Neural progenitor cell (in vitro differentiated cells): ENCODE measurements at regions not wholly inside any gene's neighbourhood (a gene's known extent, or its start where the extent isn't known, plus 50 kb on each side); places are given as distances from the start of the nearest gene placed in this dataset.
A peak's percentile ranks its signal among the peaks of the same experiment; 100 is the strongest.

ENCODE experiments used
- DNase-seq: peaks from one replicate; pipeline ENCODE4 v3.0.0-alpha.2; 2016; ENCODE audit warnings: low spot score
- H2AFZ ChIP-seq: fragments of 200-600 bp; sonication (generic); replicated peaks from 2 replicates; pipeline ENCODE4 v1.6.1; 2016; ENCODE audit warnings: antibody characterized with exemption
- H3F3A ChIP-seq: fragments of 200-600 bp; sonication (generic); 2 replicates; pipeline ENCODE4 v1.6.1; 2016; ENCODE audit warnings: antibody characterized with exemption, low read depth
- H3K27ac ChIP-seq: fragments of 200-600 bp; sonication (generic); 2 replicates; pipeline ENCODE4 v1.5.1; 2016; ENCODE audit warnings: mild to moderate bottlenecking
- H3K27me3 ChIP-seq: fragments of 200-600 bp; sonication (generic); 2 replicates; pipeline ENCODE4 v1.6.1; 2016; ENCODE audit warnings: mild to moderate bottlenecking, moderate library complexity
- H3K36me3 ChIP-seq: fragments of 200-600 bp; sonication (generic); 2 replicates; pipeline ENCODE4 v1.5.1; 2016
- H3K4me1 ChIP-seq: fragments of 200-600 bp; sonication (generic); 2 replicates; pipeline ENCODE4 v1.6.1; 2016; ENCODE audit warnings: mixed run types
- H3K4me2 ChIP-seq: fragments of 200-600 bp; sonication (generic); 2 replicates; pipeline ENCODE4 v1.6.1; 2016
- H3K4me3 ChIP-seq: fragments of 200-600 bp; sonication (generic); 2 replicates; pipeline ENCODE4 v1.5.1; 2016
- H3K79me2 ChIP-seq: fragments of 200-600 bp; sonication (generic); 2 replicates; pipeline ENCODE4 v1.6.1; 2016; ENCODE audit warnings: low read depth
- H3K9ac ChIP-seq: fragments of 200-600 bp; sonication (generic); 2 replicates; pipeline ENCODE4 v1.6.1; 2016
- H3K9me3 ChIP-seq: fragments of 200-600 bp; sonication (generic); 2 replicates; pipeline ENCODE4 v1.5.1; 2016; ENCODE audit warnings: low read depth
- H4K20me1 ChIP-seq: fragments of 200-600 bp; sonication (generic); 2 replicates; pipeline ENCODE4 v1.6.1; 2016; ENCODE audit warnings: low read depth
- H3K27ac Mint-ChIP-seq: 3 replicates; pipeline ENCODE4 v1.8.0; 2021; ENCODE audit warnings: mixed read lengths
- H3K27me3 Mint-ChIP-seq: 2 replicates; pipeline ENCODE4 v1.8.0; 2022; ENCODE audit warnings: low read depth, mild to moderate bottlenecking, inconsistent platforms, moderate library complexity, mixed read lengths; ENCODE audit not compliant: insufficient read depth
- H3K36me3 Mint-ChIP-seq: 3 replicates; pipeline ENCODE4 v1.8.0; 2021; ENCODE audit warnings: mixed read lengths
- H3K4me1 Mint-ChIP-seq: 3 replicates; pipeline ENCODE4 v1.8.0; 2021; ENCODE audit warnings: mixed read lengths
- H3K4me3 Mint-ChIP-seq: 3 replicates; pipeline ENCODE4 v1.8.0; 2021; ENCODE audit warnings: mild to moderate bottlenecking, moderate library complexity, mixed read lengths
- H3K9me3 Mint-ChIP-seq: 3 replicates; pipeline ENCODE4 v1.8.0; 2020; ENCODE audit warnings: mixed read lengths
- EZH2 ChIP-seq: fragments of 200-600 bp; sonication (generic); IDR thresholded peaks from 2 replicates; pipeline ENCODE4 v1.6.1; 2017; ENCODE audit warnings: antibody characterized with exemption, mild to moderate bottlenecking, moderate library complexity
- EZH2phosphoT487 ChIP-seq: fragments of 200-600 bp; sonication (generic); IDR thresholded peaks from 2 replicates; pipeline ENCODE4 v1.6.1; 2017; ENCODE audit warnings: antibody characterized with exemption
- TF ChIP-seq, protein P1 (sequence below): fragments of 200-600 bp; sonication (generic); IDR thresholded peaks from 2 replicates; pipeline ENCODE4 v1.5.1; 2017; ENCODE audit warnings: antibody characterized with exemption, mild to moderate bottlenecking

- Mint-ChIP-seq H3K4me3 (no peak overlapping the region), H3K36me3 (no peaks in the 10 kb centered on the region), H3K4me1 (peaks cover 47% of the 10 kb centered on the region), H3K27ac (peak overlapping the region; percentile 88), H3K9me3 (peaks cover 11% of the 10 kb centered on the region), H3K27me3 (peaks cover 16% of the 10 kb centered on the region)
- H3K4me3 ChIP-seq = no peak overlapping the region
- H3K9me3 ChIP-seq = no peaks in the 10 kb centered on the region
- H3K4me2 ChIP-seq = no peak overlapping the region
- H3F3A ChIP-seq = no peaks in the 10 kb centered on the region
- no peaks in the 10 kb centered on the region for H3K36me3 ChIP-seq
- TF ChIP-seq, protein P1, sequence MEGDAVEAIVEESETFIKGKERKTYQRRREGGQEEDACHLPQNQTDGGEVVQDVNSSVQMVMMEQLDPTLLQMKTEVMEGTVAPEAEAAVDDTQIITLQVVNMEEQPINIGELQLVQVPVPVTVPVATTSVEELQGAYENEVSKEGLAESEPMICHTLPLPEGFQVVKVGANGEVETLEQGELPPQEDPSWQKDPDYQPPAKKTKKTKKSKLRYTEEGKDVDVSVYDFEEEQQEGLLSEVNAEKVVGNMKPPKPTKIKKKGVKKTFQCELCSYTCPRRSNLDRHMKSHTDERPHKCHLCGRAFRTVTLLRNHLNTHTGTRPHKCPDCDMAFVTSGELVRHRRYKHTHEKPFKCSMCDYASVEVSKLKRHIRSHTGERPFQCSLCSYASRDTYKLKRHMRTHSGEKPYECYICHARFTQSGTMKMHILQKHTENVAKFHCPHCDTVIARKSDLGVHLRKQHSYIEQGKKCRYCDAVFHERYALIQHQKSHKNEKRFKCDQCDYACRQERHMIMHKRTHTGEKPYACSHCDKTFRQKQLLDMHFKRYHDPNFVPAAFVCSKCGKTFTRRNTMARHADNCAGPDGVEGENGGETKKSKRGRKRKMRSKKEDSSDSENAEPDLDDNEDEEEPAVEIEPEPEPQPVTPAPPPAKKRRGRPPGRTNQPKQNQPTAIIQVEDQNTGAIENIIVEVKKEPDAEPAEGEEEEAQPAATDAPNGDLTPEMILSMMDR = no peak
- TF ChIP-seq EZH2phosphoT487 (no peak), EZH2 (no peak)
- peaks cover 5% of the 10 kb centered on the region for H3K4me1 ChIP-seq
- no peak overlapping the region for H3K27ac ChIP-seq
- H2AFZ ChIP-seq = no peak overlapping the region
- DNase-seq = no peak
- no peaks in the 10 kb centered on the region for H4K20me1 ChIP-seq
- no peaks in the 10 kb centered on the region for H3K27me3 ChIP-seq
- no peak overlapping the region for H3K9ac ChIP-seq
- no peaks in the 10 kb centered on the region for H3K79me2 ChIP-seq
Measured at GRCh38 chr6:14275493-14275851, 157.9 kb downstream of the CD83 start.

GRCh38 chr6:14276071-14276470 is 158.5 kb downstream of the CD83 start:
- Histone ChIP-seq H2AFZ (no peak overlapping the region), H3K9me3 (no peaks in the 10 kb centered on the region), H4K20me1 (no peaks in the 10 kb centered on the region), H3K9ac (no peak overlapping the region), H3K36me3 (no peaks in the 10 kb centered on the region), H3K27ac (no peak overlapping the region), H3K79me2 (no peaks in the 10 kb centered on the region), H3K4me1 (peaks cover 5% of the 10 kb centered on the region), H3K4me3 (no peak overlapping the region), H3K27me3 (no peaks in the 10 kb centered on the region), H3F3A (no peaks in the 10 kb centered on the region), H3K4me2 (no peak overlapping the region)
- no peaks in the 10 kb centered on the region for H3K36me3 Mint-ChIP-seq
- H3K27ac Mint-ChIP-seq = peak overlapping the region; percentile 88
- H3K4me3 Mint-ChIP-seq = no peak overlapping the region
- DNase-seq = no peak
- peaks cover 15% of the 10 kb centered on the region for H3K27me3 Mint-ChIP-seq
- peaks cover 47% of the 10 kb centered on the region for H3K4me1 Mint-ChIP-seq
- peaks cover 9% of the 10 kb centered on the region for H3K9me3 Mint-ChIP-seq
- TF ChIP-seq EZH2phosphoT487 (no peak), EZH2 (no peak)
- TF ChIP-seq, protein P1 = no peak

- Histone ChIP-seq H3K9ac (no peak overlapping the region), H3F3A (no peaks in the 10 kb centered on the region), H2AFZ (no peak overlapping the region), H3K79me2 (no peaks in the 10 kb centered on the region), H3K9me3 (no peaks in the 10 kb centered on the region), H3K36me3 (no peaks in the 10 kb centered on the region), H3K27me3 (no peaks in the 10 kb centered on the region), H3K27ac (no peak overlapping the region), H3K4me1 (peaks cover 10% of the 10 kb centered on the region), H4K20me1 (no peaks in the 10 kb centered on the region), H3K4me3 (no peak overlapping the region), H3K4me2 (no peak overlapping the region)
- Mint-ChIP-seq H3K9me3 (peaks cover 8% of the 10 kb centered on the region), H3K4me3 (no peak overlapping the region), H3K27me3 (peaks cover 15% of the 10 kb centered on the region), H3K36me3 (peaks cover 3% of the 10 kb centered on the region), H3K4me1 (peaks cover 53% of the 10 kb centered on the region), H3K27ac (no peak overlapping the region)
- TF ChIP-seq EZH2 = no peak
- no peak for TF ChIP-seq EZH2phosphoT487
- TF ChIP-seq, protein P1 = no peak
- no peak for DNase-seq
Measured at GRCh38 chr6:14276667-14277404, 159.3 kb downstream of the CD83 start.
